ENCODE measurements at regions not wholly inside any gene's neighbourhood (a gene's known extent, or its start where the extent isn't known, plus 50 kb on each side); places are given as distances from the start of the nearest gene placed in this dataset.

DNA sequence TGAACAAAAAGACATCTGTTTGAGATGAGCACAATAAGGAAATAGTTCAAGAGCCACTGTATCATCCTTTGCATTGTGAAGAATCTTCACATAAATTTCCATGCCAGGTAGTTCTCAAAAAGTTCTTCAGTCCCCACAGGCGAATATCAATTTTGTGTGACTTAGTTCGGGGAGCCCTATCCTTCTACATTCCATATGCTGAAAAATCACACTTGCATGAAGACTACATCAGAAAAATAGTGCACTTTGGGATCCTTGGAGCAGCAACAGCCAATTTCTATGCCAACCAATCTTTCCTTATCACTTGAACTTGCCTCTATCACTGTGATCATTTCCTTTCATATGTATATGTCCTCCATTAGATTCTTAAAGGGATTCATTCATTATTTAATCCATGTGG is 830.6 kb upstream of the POU3F3 start (continued):
- TF ChIP-seq KIAA2018 (CRISPR knock-in tag; IDR thresholded peaks at IDR 0.05; ENCODE audit: borderline replicate concordance) (no peak), ZNF510 (CRISPR knock-in tag; IDR thresholded peaks at IDR 0.05; ENCODE audit: low read depth) (no peak), ZC3H13 (CRISPR knock-in tag; IDR thresholded peaks at IDR 0.05) (no peak), NFIB (CRISPR knock-in tag; IDR thresholded peaks at IDR 0.05; ENCODE audit: borderline replicate concordance) (no peak), KAT7 (CRISPR knock-in tag; IDR thresholded peaks at IDR 0.05; ENCODE audit: borderline replicate concordance) (no peak), GTF2F1 (IDR thresholded peaks at IDR 0.05; ENCODE audit: low read length) (no peak), SIX4 (CRISPR knock-in tag; IDR thresholded peaks at IDR 0.05) (no peak), STAT6 (CRISPR knock-in tag; IDR thresholded peaks at IDR 0.05; ENCODE audit: borderline replicate concordance) (no peak)
- TF ChIP-seq, protein P1, sequence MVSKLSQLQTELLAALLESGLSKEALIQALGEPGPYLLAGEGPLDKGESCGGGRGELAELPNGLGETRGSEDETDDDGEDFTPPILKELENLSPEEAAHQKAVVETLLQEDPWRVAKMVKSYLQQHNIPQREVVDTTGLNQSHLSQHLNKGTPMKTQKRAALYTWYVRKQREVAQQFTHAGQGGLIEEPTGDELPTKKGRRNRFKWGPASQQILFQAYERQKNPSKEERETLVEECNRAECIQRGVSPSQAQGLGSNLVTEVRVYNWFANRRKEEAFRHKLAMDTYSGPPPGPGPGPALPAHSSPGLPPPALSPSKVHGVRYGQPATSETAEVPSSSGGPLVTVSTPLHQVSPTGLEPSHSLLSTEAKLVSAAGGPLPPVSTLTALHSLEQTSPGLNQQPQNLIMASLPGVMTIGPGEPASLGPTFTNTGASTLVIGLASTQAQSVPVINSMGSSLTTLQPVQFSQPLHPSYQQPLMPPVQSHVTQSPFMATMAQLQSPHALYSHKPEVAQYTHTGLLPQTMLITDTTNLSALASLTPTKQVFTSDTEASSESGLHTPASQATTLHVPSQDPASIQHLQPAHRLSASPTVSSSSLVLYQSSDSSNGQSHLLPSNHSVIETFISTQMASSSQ (IDR thresholded peaks at IDR 0.05; ENCODE audit: low read depth) = no peak
- TF ChIP-seq, protein P1 (CRISPR knock-in tag; IDR thresholded peaks at IDR 0.05; ENCODE audit: borderline replicate concordance) = no peak

Measured in HepG2 (cell line).